ENCODE measurements at regions not wholly inside any gene's neighbourhood (a gene's known extent, or its start where the extent isn't known, plus 50 kb on each side); places are given as distances from the start of the nearest gene placed in this dataset.

DNA sequence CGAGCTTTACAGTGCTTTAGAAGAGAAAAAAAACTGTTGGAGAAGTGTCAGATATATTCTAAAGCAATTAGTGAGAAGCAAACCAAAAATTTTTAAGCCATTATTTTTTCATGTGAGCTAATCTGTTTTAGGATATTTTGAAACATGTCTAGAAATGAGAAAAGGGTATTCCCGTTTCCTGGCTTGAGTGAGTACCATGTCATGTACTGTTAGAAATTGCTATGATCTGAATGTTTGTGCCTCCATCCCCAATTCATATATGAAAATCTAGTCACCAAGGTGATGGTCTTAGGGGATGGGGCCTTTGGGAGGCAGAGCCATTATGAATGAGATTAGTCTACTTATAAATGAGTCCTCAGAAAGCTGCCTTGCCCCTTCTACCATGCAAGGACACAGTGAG lies 493.3 kb upstream of the GCFC2 start:
- H4K20me1 ChIP-seq (ENCODE audit: insufficient read depth), result no peaks in the 10 kb centered on the region
- ChIA-PET POLR2A (interaction anchor here (0.6 kb wide), 1 partner anchor 839 kb away, joined by 3 read pairs; no protein-coding TSS in a partner anchor), CTCF (interaction anchor here (1.2 kb wide), 1 partner anchor 35 kb away, joined by 3 read pairs; no protein-coding TSS in a partner anchor)
- no peaks in the 10 kb centered on the region for H3K27me3 ChIP-seq (ENCODE audit: insufficient read depth)
- no peak overlapping the region for H3K4me2 ChIP-seq
- no peaks in the 10 kb centered on the region for H3K9me3 ChIP-seq
- no peak overlapping the region for H2AFZ ChIP-seq (ENCODE audit: low read depth)
- no peaks in the 10 kb centered on the region for H3K9me2 ChIP-seq
- H3K79me2 ChIP-seq (ENCODE audit: insufficient read depth), result no peaks in the 10 kb centered on the region
- H3K27ac ChIP-seq (ENCODE audit: low read depth in 2 of 2, low read length in 1 of 2), result no peak overlapping the region
- no peaks in the 10 kb centered on the region for H3K4me1 ChIP-seq (ENCODE audit: control insufficient read depth in 1 of 2, insufficient read depth in 2 of 2, low read depth in 1 of 2, low read length in 1 of 2)
- DNase-seq, result no peak
- TF ChIP-seq SMC3 (IDR thresholded peaks at IDR 0.05; ENCODE audit: low read depth, low read length) (no peak), RAD21 (IDR thresholded peaks at IDR 0.05; ENCODE audit: low read length) (no peak), FOXJ3 (CRISPR knock-in tag; IDR thresholded peaks at IDR 0.05) (no peak)
- TF ChIP-seq, protein P1, sequence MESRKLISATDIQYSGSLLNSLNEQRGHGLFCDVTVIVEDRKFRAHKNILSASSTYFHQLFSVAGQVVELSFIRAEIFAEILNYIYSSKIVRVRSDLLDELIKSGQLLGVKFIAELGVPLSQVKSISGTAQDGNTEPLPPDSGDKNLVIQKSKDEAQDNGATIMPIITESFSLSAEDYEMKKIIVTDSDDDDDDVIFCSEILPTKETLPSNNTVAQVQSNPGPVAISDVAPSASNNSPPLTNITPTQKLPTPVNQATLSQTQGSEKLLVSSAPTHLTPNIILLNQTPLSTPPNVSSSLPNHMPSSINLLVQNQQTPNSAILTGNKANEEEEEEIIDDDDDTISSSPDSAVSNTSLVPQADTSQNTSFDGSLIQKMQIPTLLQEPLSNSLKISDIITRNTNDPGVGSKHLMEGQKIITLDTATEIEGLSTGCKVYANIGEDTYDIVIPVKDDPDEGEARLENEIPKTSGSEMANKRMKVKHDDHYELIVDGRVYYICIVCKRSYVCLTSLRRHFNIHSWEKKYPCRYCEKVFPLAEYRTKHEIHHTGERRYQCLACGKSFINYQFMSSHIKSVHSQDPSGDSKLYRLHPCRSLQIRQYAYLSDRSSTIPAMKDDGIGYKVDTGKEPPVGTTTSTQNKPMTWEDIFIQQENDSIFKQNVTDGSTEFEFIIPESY (IDR thresholded peaks at IDR 0.05; ENCODE audit: borderline replicate concordance, low read depth), result no peak
- no peak overlapping the region for H3K9ac ChIP-seq
- H3K4me3 ChIP-seq (ENCODE audit: low read depth in 2 of 2, low read length in 1 of 2), result no peak overlapping the region
- no peaks in the 10 kb centered on the region for H3F3A ChIP-seq (replicated peaks; ENCODE audit: insufficient read depth)
- H3K36me3 ChIP-seq (replicated peaks in 1 of 2; ENCODE audit: control insufficient read depth in 1 of 2, insufficient read depth in 2 of 2, low read length in 1 of 2), result no peaks in the 10 kb centered on the region
- 16% methylated on average over 2 of the region's 2 CpGs for WGBS (ENCODE audit: low lambda C conversion rate)

DNA sequence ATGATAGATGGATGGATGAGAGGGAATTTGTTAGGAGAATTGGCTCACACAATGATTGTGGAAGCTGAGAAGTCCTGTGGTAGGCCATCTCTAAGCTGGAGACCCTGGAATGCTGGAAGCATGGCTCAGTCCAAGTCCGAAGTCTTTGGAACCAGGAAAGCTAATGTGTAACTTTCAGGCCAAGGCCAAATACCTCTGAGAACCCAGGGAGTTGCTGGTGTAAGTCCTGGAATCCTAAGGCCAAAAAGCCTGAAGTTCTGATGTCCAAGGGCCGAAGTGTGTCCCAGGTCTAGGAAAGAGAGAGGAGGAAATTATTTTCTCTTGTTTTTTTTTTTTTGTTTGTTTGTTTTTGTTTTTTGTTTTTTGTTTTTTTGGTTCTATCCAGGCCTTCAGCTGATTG lies 492.2 kb upstream of the GCFC2 start:
- ChIA-PET POLR2A (no interaction called here), CTCF (no interaction called here)
- TF ChIP-seq FOXJ3 (CRISPR knock-in tag; IDR thresholded peaks at IDR 0.05) (no peak), ELF1 (IDR thresholded peaks at IDR 0.05) (no peak)
- Histone ChIP-seq H3K27ac (ENCODE audit: low read depth in 2 of 2, low read length in 1 of 2) (no peak overlapping the region), H3K4me3 (ENCODE audit: low read depth in 2 of 2, low read length in 1 of 2) (no peak overlapping the region), H3K27me3 (ENCODE audit: insufficient read depth) (no peaks in the 10 kb centered on the region), H3K9me3 (no peaks in the 10 kb centered on the region), H3K9me2 (no peaks in the 10 kb centered on the region), H3K79me2 (ENCODE audit: insufficient read depth) (no peaks in the 10 kb centered on the region), H4K20me1 (ENCODE audit: insufficient read depth) (no peaks in the 10 kb centered on the region), H2AFZ (ENCODE audit: low read depth) (no peak overlapping the region), H3K9ac (no peak overlapping the region), H3K4me2 (no peak overlapping the region), H3K4me1 (ENCODE audit: control insufficient read depth in 1 of 2, insufficient read depth in 2 of 2, low read depth in 1 of 2, low read length in 1 of 2) (no peaks in the 10 kb centered on the region), H3K36me3 (replicated peaks in 1 of 2; ENCODE audit: control insufficient read depth in 1 of 2, insufficient read depth in 2 of 2, low read length in 1 of 2) (no peaks in the 10 kb centered on the region), H3F3A (replicated peaks; ENCODE audit: insufficient read depth) (no peaks in the 10 kb centered on the region)
- 26% methylated on average over 2 of the region's 2 CpGs for WGBS (ENCODE audit: low lambda C conversion rate)
- no peak for DNase-seq

DNA sequence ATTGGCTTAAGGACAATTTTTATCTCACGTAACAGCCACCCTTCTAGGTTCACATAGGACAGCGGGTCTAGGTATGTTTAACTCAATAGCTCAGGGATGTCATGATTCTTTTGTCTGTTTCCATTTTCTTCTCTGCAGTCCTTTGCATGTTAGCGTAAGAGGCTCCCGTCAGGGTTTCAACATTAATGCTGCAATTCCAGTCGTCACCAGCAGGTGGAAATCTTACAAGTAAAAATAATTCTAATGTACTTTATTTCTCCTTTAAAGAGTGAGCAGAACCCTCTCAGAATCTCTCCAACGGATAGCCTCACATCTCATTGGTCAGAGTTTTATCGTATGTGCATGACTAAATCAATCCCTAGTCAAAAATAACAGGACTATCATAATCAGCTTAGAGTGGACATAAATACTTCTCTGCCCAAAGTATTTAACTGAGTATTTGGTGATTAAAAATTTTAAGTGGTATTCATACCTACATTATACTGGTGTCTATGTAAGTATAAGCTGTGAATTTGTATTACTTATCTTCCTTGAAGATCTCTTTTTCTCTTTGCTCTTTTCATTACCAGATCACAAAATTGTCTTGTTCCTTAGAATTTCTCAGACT lies 487.2 kb upstream of the GCFC2 start:
- H3K79me2 ChIP-seq (ENCODE audit: insufficient read depth), result no peaks in the 10 kb centered on the region
- H3K27ac ChIP-seq (ENCODE audit: low read depth in 2 of 2, low read length in 1 of 2), result no peak overlapping the region
- no peaks in the 10 kb centered on the region for H3K9me2 ChIP-seq
- no peaks in the 10 kb centered on the region for H4K20me1 ChIP-seq (ENCODE audit: insufficient read depth)
- ChIA-PET POLR2A (no interaction called here), CTCF (interaction anchor here (0.7 to 1.1 kb wide), 2 partner anchors 13 to 15 kb away, joined by 3 to 4 read pairs; no protein-coding TSS in a partner anchor)
- H2AFZ ChIP-seq (ENCODE audit: low read depth), result no peak overlapping the region
- WGBS (ENCODE audit: low lambda C conversion rate), result 24% methylated on average over 7 of the region's 7 CpGs
- no peak for DNase-seq
- no peak overlapping the region; a peak in 1 of 4 replicates for H3K4me3 ChIP-seq (ENCODE audit: low read depth in 2 of 2, low read length in 1 of 2)
- H3K9me3 ChIP-seq, result no peaks in the 10 kb centered on the region
- no peak overlapping the region for H3K9ac ChIP-seq
- no peak overlapping the region for H3K4me2 ChIP-seq
- H3K36me3 ChIP-seq (replicated peaks in 1 of 2; ENCODE audit: control insufficient read depth in 1 of 2, insufficient read depth in 2 of 2, low read length in 1 of 2), result no peaks in the 10 kb centered on the region
- H3K4me1 ChIP-seq (ENCODE audit: control insufficient read depth in 1 of 2, insufficient read depth in 2 of 2, low read depth in 1 of 2, low read length in 1 of 2), result no peaks in the 10 kb centered on the region
- H3F3A ChIP-seq (replicated peaks; ENCODE audit: insufficient read depth), result no peaks in the 10 kb centered on the region
- no peaks in the 10 kb centered on the region for H3K27me3 ChIP-seq (ENCODE audit: insufficient read depth)
- TF ChIP-seq, protein P2, sequence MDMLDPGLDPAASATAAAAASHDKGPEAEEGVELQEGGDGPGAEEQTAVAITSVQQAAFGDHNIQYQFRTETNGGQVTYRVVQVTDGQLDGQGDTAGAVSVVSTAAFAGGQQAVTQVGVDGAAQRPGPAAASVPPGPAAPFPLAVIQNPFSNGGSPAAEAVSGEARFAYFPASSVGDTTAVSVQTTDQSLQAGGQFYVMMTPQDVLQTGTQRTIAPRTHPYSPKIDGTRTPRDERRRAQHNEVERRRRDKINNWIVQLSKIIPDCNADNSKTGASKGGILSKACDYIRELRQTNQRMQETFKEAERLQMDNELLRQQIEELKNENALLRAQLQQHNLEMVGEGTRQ (IDR thresholded peaks at IDR 0.05; ENCODE audit: borderline replicate concordance, low read depth, low read length), result no peak
- TF ChIP-seq FOSL2 (IDR thresholded peaks at IDR 0.05; ENCODE audit: borderline replicate concordance, low read depth), result no peak
- TF ChIP-seq JUND (IDR thresholded peaks at IDR 0.05), result no peak
- no peak for TF ChIP-seq EP300 (IDR thresholded peaks at IDR 0.05; ENCODE audit: borderline replicate concordance in 1 of 2, low read depth in 1 of 2, low read length in 1 of 2)
- TF ChIP-seq, protein P3, sequence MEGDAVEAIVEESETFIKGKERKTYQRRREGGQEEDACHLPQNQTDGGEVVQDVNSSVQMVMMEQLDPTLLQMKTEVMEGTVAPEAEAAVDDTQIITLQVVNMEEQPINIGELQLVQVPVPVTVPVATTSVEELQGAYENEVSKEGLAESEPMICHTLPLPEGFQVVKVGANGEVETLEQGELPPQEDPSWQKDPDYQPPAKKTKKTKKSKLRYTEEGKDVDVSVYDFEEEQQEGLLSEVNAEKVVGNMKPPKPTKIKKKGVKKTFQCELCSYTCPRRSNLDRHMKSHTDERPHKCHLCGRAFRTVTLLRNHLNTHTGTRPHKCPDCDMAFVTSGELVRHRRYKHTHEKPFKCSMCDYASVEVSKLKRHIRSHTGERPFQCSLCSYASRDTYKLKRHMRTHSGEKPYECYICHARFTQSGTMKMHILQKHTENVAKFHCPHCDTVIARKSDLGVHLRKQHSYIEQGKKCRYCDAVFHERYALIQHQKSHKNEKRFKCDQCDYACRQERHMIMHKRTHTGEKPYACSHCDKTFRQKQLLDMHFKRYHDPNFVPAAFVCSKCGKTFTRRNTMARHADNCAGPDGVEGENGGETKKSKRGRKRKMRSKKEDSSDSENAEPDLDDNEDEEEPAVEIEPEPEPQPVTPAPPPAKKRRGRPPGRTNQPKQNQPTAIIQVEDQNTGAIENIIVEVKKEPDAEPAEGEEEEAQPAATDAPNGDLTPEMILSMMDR (IDR thresholded peaks at IDR 0.05), result peak; percentile 81
- TF ChIP-seq ELF1 (IDR thresholded peaks at IDR 0.05), result no peak
- TF ChIP-seq, protein P4, sequence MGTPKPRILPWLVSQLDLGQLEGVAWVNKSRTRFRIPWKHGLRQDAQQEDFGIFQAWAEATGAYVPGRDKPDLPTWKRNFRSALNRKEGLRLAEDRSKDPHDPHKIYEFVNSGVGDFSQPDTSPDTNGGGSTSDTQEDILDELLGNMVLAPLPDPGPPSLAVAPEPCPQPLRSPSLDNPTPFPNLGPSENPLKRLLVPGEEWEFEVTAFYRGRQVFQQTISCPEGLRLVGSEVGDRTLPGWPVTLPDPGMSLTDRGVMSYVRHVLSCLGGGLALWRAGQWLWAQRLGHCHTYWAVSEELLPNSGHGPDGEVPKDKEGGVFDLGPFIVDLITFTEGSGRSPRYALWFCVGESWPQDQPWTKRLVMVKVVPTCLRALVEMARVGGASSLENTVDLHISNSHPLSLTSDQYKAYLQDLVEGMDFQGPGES (IDR thresholded peaks at IDR 0.05; ENCODE audit: low read depth, low read length), result no peak
- TF ChIP-seq, protein P1 (IDR thresholded peaks at IDR 0.05; ENCODE audit: borderline replicate concordance, low read depth), result no peak
- TF ChIP-seq SMC3 (IDR thresholded peaks at IDR 0.05; ENCODE audit: low read depth, low read length), result peak; percentile 38
- TF ChIP-seq TCF12 (IDR thresholded peaks at IDR 0.05), result no peak
